IMR-90 (cell line): ENCODE measurements at regions not wholly inside any gene's neighbourhood (a gene's known extent, or its start where the extent isn't known, plus 50 kb on each side); places are given as distances from the start of the nearest gene placed in this dataset.
"Not testable (repeated sequence)": the region's sequence is repeated elsewhere in the genome, so short reads cannot be mapped to it uniquely, and the experiment has no call there.

ENCODE experiments used
- ATAC-seq: fragments of 200-7000 bp; cut with Tn5 transposase; 2 replicates; pipeline ENCODE4 v1.9.1; 2020; ENCODE audit warnings: low read depth, mild to moderate bottlenecking, moderate library complexity
- BruUV-seq: library from RNA; stranded (reverse); fragments of 400-500 nt; replicated peaks from 2 replicates; lab custom pipeline; 2021; lab: Mats Ljungman, UMichigan
- CTCF ChIA-PET: fragments of 300-600 bp; formaldehyde crosslinking; extraction: SDS; loops from one replicate; lab custom pipeline; 2021; ENCODE audit warnings: antibody characterized with exemption; lab: Yijun Ruan, JAX
- POLR2A ChIA-PET: fragments of 300-600 bp; sonication (Branson Sonifier 250); formaldehyde crosslinking; loops from one replicate; lab custom pipeline; 2022; ENCODE audit warnings: antibody characterized with exemption; ENCODE audit not compliant: unreplicated experiment; lab: Charles Lee
- DNase-seq: peaks from one replicate; pipeline ENCODE4 v3.0.0; 2013
- H2AFZ ChIP-seq: replicated peaks from 2 replicates; pipeline ENCODE3; 2013; ENCODE audit warnings: low read length, mild to moderate bottlenecking; ENCODE audit not compliant: poor library complexity
- H2AK5ac ChIP-seq: 2 replicates; pipeline ENCODE4 v1.6.1; 2013; ENCODE audit warnings: low read depth, low read length, inconsistent platforms
- H2AK9ac ChIP-seq: replicated peaks from 2 replicates; pipeline ENCODE3; 2013; ENCODE audit warnings: mild to moderate bottlenecking, low read depth, low read length, moderate library complexity; ENCODE audit not compliant: poor library complexity
- H2BK120ac ChIP-seq: 2 replicates; pipeline ENCODE4 v1.6.1; 2013; ENCODE audit warnings: low read depth, low read length, inconsistent platforms
- H2BK15ac ChIP-seq: 3 replicates; pipeline ENCODE4 v1.6.1; 2013; ENCODE audit warnings: low read depth, low read length, inconsistent platforms
- H2BK20ac ChIP-seq: 2 replicates; pipeline ENCODE4 v1.6.1; 2013; ENCODE audit warnings: low read depth, mild to moderate bottlenecking, inconsistent platforms, low read length, moderate library complexity
- H2BK5ac ChIP-seq: 2 replicates; pipeline ENCODE4 v1.6.1; 2013; ENCODE audit warnings: mild to moderate bottlenecking, low read depth, low read length, inconsistent platforms; ENCODE audit not compliant: poor library complexity, severe bottlenecking
- H3K14ac ChIP-seq: replicated peaks from 2 replicates; pipeline ENCODE4 v1.6.1; 2013; ENCODE audit warnings: low read depth, low read length, inconsistent platforms
- H3K18ac ChIP-seq: 2 replicates; pipeline ENCODE4 v1.6.1; 2013; ENCODE audit warnings: low read depth, low read length, control low read depth
- H3K23ac ChIP-seq: 2 replicates; pipeline ENCODE4 v1.6.1; 2013; ENCODE audit warnings: low read depth, low read length, inconsistent platforms
- H3K27ac ChIP-seq: 2 replicates; pipeline ENCODE4 v1.5.1; 2013; ENCODE audit warnings: mild to moderate bottlenecking, control low read depth, low read length; ENCODE audit not compliant: insufficient read depth
- H3K27me3 ChIP-seq: 2 replicates; pipeline ENCODE4 v1.6.1; 2013; ENCODE audit warnings: low read length; ENCODE audit not compliant: control insufficient read depth, insufficient read depth
- H3K36me3 ChIP-seq: 2 replicates; pipeline ENCODE4 v1.6.1; 2013; ENCODE audit warnings: low read length, mixed read lengths; ENCODE audit not compliant: control insufficient read depth, insufficient read depth
- H3K4ac ChIP-seq: 2 replicates; pipeline ENCODE4 v1.6.1; 2013; ENCODE audit warnings: low read depth, low read length, inconsistent platforms
- H3K4me1 ChIP-seq: 2 replicates; pipeline ENCODE4 v1.6.1; 2013; ENCODE audit warnings: low read length, mixed read lengths; ENCODE audit not compliant: control insufficient read depth, insufficient read depth
- H3K4me2 ChIP-seq: 2 replicates; pipeline ENCODE4 v1.6.1; 2013; ENCODE audit warnings: low read depth, mild to moderate bottlenecking, control low read depth, low read length, moderate library complexity
- H3K4me3 ChIP-seq: 2 replicates; pipeline ENCODE4 v1.5.1; 2013; ENCODE audit warnings: low read depth, mild to moderate bottlenecking, control low read depth, low read length, moderate library complexity; ENCODE audit not compliant: insufficient read depth
- H3K56ac ChIP-seq: 2 replicates; pipeline ENCODE4 v1.6.1; 2013; ENCODE audit warnings: low read length, inconsistent platforms; ENCODE audit not compliant: insufficient read depth; ENCODE audit errors: extremely low read depth
- H3K79me1 ChIP-seq, 2 experiments: 2 replicates each; pipeline ENCODE4 v1.6.1; 2013; ENCODE audit warnings: low read length in 2 of 2, inconsistent platforms in 1 of 2, low read depth in 1 of 2
- H3K9ac ChIP-seq: 2 replicates; pipeline ENCODE4 v1.6.1; 2013; ENCODE audit warnings: low read depth, low read length, control low read depth
- H3K9me1 ChIP-seq: 2 replicates; pipeline ENCODE4 v1.6.1; 2013; ENCODE audit warnings: low read length, inconsistent platforms; ENCODE audit not compliant: insufficient read depth
- H3K9me3 ChIP-seq: 2 replicates; pipeline ENCODE4 v1.6.1; 2013; ENCODE audit warnings: low read length; ENCODE audit not compliant: control insufficient read depth, insufficient read depth
- H4K20me1 ChIP-seq: 2 replicates; pipeline ENCODE4 v1.6.1; 2013; ENCODE audit warnings: low read length, inconsistent platforms; ENCODE audit not compliant: insufficient read depth
- H4K5ac ChIP-seq: 2 replicates; pipeline ENCODE4 v1.6.1; 2013; ENCODE audit warnings: mild to moderate bottlenecking, low read depth, low read length, control low read depth
- H4K8ac ChIP-seq, 2 experiments: 2 replicates each; pipeline ENCODE4 v1.6.1; 2013; ENCODE audit warnings: low read depth in 2 of 2, low read length in 2 of 2, control low read depth in 1 of 2, inconsistent platforms in 1 of 2
- H4K91ac ChIP-seq: 2 replicates; pipeline ENCODE4 v1.6.1; 2013; ENCODE audit warnings: low read depth, low read length, inconsistent platforms; ENCODE audit not compliant: insufficient read depth
- WGBS, 2 experiments: methylation state at CpG; one replicate each; pipeline versions ENCODE4 v1.1.5 to v1.1.7; 2013; ENCODE audit warnings: missing lambda C conversion rate in 2 of 2; ENCODE audit not compliant: insufficient read length in 1 of 2; ENCODE audit errors: extremely low coverage in 2 of 2; 5-methylcytosine and 5-hydroxymethylcytosine counted together
- dilution Hi-C: fragments of 300-500 bp; cut with HindIII; formaldehyde crosslinking; loops from one replicate; pipeline ENCODE4 v1.14.3; 2018; ENCODE audit warnings: low sequenced_read_pairs; ENCODE audit not compliant: unreplicated experiment
- in situ Hi-C: fragments of 300-500 bp; cut with MboI; formaldehyde crosslinking; loops from 3 replicates; pipeline ENCODE4 v1.14.3; 2019; ENCODE audit warnings: low sequenced_read_pairs, inconsistent platforms, mixed read lengths
- intact Hi-C: fragments of 100-400 bp; cut with micrococcal nuclease; formaldehyde crosslinking; loops from 2 replicates; pipeline ENCODE4 v1.10.0; 2022

GRCh38 chr12:74174961-74175360 lies 362.7 kb upstream of the ATXN7L3B start:
- intact Hi-C loops, H3K18ac ChIP-seq, DNase-seq, H4K8ac ChIP-seq, BruUV-seq, H3K23ac ChIP-seq, H3K4me2 ChIP-seq, H3K4me1 ChIP-seq, H3K36me3 ChIP-seq, CTCF ChIA-PET, ATAC-seq, H3K27ac ChIP-seq, in situ Hi-C loops, H3K27me3 ChIP-seq, H4K20me1 ChIP-seq, H3K9me1 ChIP-seq, H2BK20ac ChIP-seq, H4K91ac ChIP-seq, H3K4ac ChIP-seq, POLR2A ChIA-PET, H2AK5ac ChIP-seq, H2AFZ ChIP-seq, H3K4me3 ChIP-seq, H3K56ac ChIP-seq, H4K5ac ChIP-seq, H3K79me1 ChIP-seq, H3K9ac ChIP-seq, H2BK5ac ChIP-seq, H2BK120ac ChIP-seq, dilution Hi-C loops, H3K14ac ChIP-seq, H2BK15ac ChIP-seq, H2AK9ac ChIP-seq: not testable (repeated sequence)
- H3K9me3 ChIP-seq: peaks cover 16% of the 10 kb centered on the region
- WGBS, 2 experiments: no CpG with 5 or more reads among the region's 4 CpGs
